B cell (primary cell): ENCODE measurements at regions not wholly inside any gene's neighbourhood (a gene's known extent, or its start where the extent isn't known, plus 50 kb on each side); places are given as distances from the start of the nearest gene placed in this dataset.

Experiments used
- ATAC-seq: fragments of 200-7000 bp; cut with Tn5 transposase; one replicate; pipeline ENCODE4 v1.10.0; 2021; ENCODE audit warnings: low read depth, mild to moderate bottlenecking, moderate number of reproducible peaks, moderate library complexity
- CTCF ChIA-PET: fragments of 350-600 bp; sonication (Branson Sonifier 250); formaldehyde crosslinking; loops from one replicate; lab custom pipeline; 2021; ENCODE audit warnings: antibody characterized with exemption, inconsistent platforms; lab: Charles Lee
- POLR2A ChIA-PET: fragments of 350-600 bp; sonication (Branson Sonifier 250); formaldehyde crosslinking; loops from one replicate; lab custom pipeline; 2021; ENCODE audit warnings: antibody characterized with exemption; lab: Charles Lee
- DNase-seq: peaks from one replicate; pipeline ENCODE4 v3.0.0; 2013
- H2AFZ ChIP-seq: 2 replicates; pipeline ENCODE4 v1.6.1; 2012; ENCODE audit warnings: mild to moderate bottlenecking, low read depth, low read length; ENCODE audit not compliant: insufficient read depth, poor library complexity, severe bottlenecking
- H3K27ac ChIP-seq, 2 donors: 1 replicate in 1 of 2; 2 replicates in 1 of 2; pipeline ENCODE4 v1.5.1; 2012 to 2013; ENCODE audit warnings: low read length in 2 of 2, mild to moderate bottlenecking in 2 of 2, moderate library complexity in 1 of 2
- H3K27me3 ChIP-seq, 4 experiments: fragments of 200-600 bp in 1 of 4; sonication (generic) in 1 of 4; replicated peaks in 1 of 4; 1 replicate in 2 of 4; 2 replicates in 2 of 4; pipeline versions ENCODE4 v1.6.1 to v1.7.0; 2013 to 2016; ENCODE audit warnings: low read length in 3 of 4, mild to moderate bottlenecking in 2 of 4, mixed read lengths in 1 of 4, moderate library complexity in 1 of 4; ENCODE audit not compliant: insufficient read depth in 4 of 4, control insufficient read depth in 3 of 4; ENCODE audit errors: control extremely low read depth in 1 of 4
- H3K36me3 ChIP-seq, 2 experiments: replicated peaks in 1 of 2; 1 replicate in 1 of 2; 2 replicates in 1 of 2; pipeline versions ENCODE4 v1.6.1 to v1.7.1; 2013; ENCODE audit warnings: low read length in 1 of 2; ENCODE audit not compliant: insufficient read depth in 2 of 2, control insufficient read depth in 1 of 2; ENCODE audit errors: control extremely low read depth in 1 of 2, extremely low read depth in 1 of 2
- H3K4me1 ChIP-seq, 2 donors: fragments of 200-600 bp in 1 of 2; sonication (generic) in 1 of 2; 1 replicate in 1 of 2; 2 replicates in 1 of 2; pipeline versions ENCODE4 v1.5.1 to v1.6.1; 2013 to 2017; ENCODE audit warnings: low read length in 2 of 2; ENCODE audit not compliant: control insufficient read depth in 2 of 2, insufficient read depth in 2 of 2
- H3K4me2 ChIP-seq: replicated peaks from 2 replicates; pipeline ENCODE3; 2012; ENCODE audit warnings: mild to moderate bottlenecking, low read depth, low read length; ENCODE audit not compliant: poor library complexity, severe bottlenecking
- H3K4me3 ChIP-seq, 5 experiments: fragments of 200-600 bp in 1 of 5; sonication (generic) in 1 of 5; 1 replicate in 3 of 5; 2 replicates in 2 of 5; pipeline versions ENCODE4 v1.5.1 to v1.7.0; 2011 to 2016; ENCODE audit warnings: low read length in 4 of 5, mild to moderate bottlenecking in 4 of 5, low read depth in 2 of 5, control low read depth in 1 of 5, moderate library complexity in 1 of 5; ENCODE audit not compliant: insufficient read depth in 1 of 5; ENCODE audit errors: control extremely low read depth in 1 of 5, extremely low read depth in 1 of 5
- H3K79me2 ChIP-seq: fragments of 200-600 bp; sonication (generic); one replicate; pipeline ENCODE4 v1.6.0; 2016; ENCODE audit warnings: low read length; ENCODE audit not compliant: control insufficient read depth, insufficient read depth
- H3K9ac ChIP-seq: fragments of 200-600 bp; sonication (generic); 2 replicates; pipeline ENCODE4 v1.6.1; 2017; ENCODE audit warnings: mild to moderate bottlenecking, low read length, moderate library complexity
- H3K9me3 ChIP-seq, 3 donors: one replicate each; pipeline versions ENCODE4 v1.6.1 to v1.7.1; 2013; ENCODE audit warnings: low read length in 2 of 3; ENCODE audit not compliant: control insufficient read depth in 2 of 3, insufficient read depth in 1 of 3; ENCODE audit errors: control extremely low read depth in 1 of 3
- H4K20me1 ChIP-seq: 2 replicates; pipeline ENCODE4 v1.6.0; 2012; ENCODE audit warnings: mild to moderate bottlenecking, low read length; ENCODE audit not compliant: insufficient read depth, control insufficient read depth, poor library complexity, severe bottlenecking
- H3K27ac Mint-ChIP-seq: one replicate; pipeline ENCODE4 v1.8.0; 2021; ENCODE audit warnings: mixed read lengths
- H3K27me3 Mint-ChIP-seq: one replicate; pipeline ENCODE4 v1.8.0; 2021; ENCODE audit warnings: mixed read lengths
- H3K4me1 Mint-ChIP-seq: one replicate; pipeline ENCODE4 v1.8.0; 2021; ENCODE audit warnings: mixed read lengths
- H3K4me3 Mint-ChIP-seq: one replicate; pipeline ENCODE4 v1.8.0; 2021; ENCODE audit warnings: mixed read lengths
- H3K9me3 Mint-ChIP-seq: one replicate; pipeline ENCODE4 v1.8.0; 2022; ENCODE audit warnings: mixed read lengths; ENCODE audit not compliant: insufficient read depth
- EZH2 ChIP-seq: IDR thresholded peaks from 2 replicates; pipeline ENCODE4 v1.6.1; 2012; ENCODE audit warnings: borderline replicate concordance, low read depth, mild to moderate bottlenecking, moderate library complexity, low read length; ENCODE audit not compliant: insufficient read depth, poor library complexity, severe bottlenecking
- WGBS: methylation state at CpG from one replicate; pipeline ENCODE4 v1.1.5; 2013; ENCODE audit warnings: missing lambda C conversion rate; ENCODE audit not compliant: insufficient coverage; 5-methylcytosine and 5-hydroxymethylcytosine counted together
- intact Hi-C: fragments of 100-400 bp; cut with micrococcal nuclease; formaldehyde crosslinking; loops from one replicate; pipeline ENCODE4 v1.10.0; 2022
- TF ChIP-seq, protein P1 (sequence below): fragments of 200-600 bp; IDR thresholded peaks from one replicate; pipeline ENCODE4 v1.8.0; 2022; ENCODE audit warnings: antibody characterized with exemption, mild to moderate bottlenecking

DNA sequence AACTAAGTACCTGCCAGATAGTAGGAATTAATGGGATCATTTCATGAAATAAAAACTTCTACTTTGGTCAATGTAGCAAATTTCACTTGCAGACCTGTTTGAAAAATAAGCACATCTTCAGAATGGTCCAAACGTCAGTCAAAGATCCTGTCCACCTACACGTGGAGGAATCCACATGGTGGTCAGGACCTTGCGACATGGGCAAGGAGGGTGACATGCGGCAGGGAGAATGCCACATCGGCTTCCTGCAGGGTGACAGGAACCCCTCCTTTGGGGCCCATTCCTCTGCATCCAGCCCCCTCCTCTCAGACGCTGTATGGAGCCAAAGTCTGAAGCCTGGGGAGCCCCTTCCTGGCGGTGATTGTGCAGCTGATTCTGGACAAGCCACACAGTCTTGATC lies 95.5 kb upstream of the MGMT start:
- Histone ChIP-seq H3K9me3 (peaks cover 0 to 2% (median 0%) of the 10 kb centered on the region in 3 donors), H3K36me3 (no peaks in the 10 kb centered on the region), H3K9ac (no peak overlapping the region), H2AFZ (no peak overlapping the region), H3K27ac (no peak overlapping the region), H3K4me1 (no peaks in the 10 kb centered on the region), H4K20me1 (no peaks in the 10 kb centered on the region), H3K79me2 (no peaks in the 10 kb centered on the region), H3K4me3 (no peak overlapping the region), H3K27me3 (peaks cover 0 to 9% (median 1%) of the 10 kb centered on the region in 4 experiments), H3K4me2 (no peak overlapping the region)
- Mint-ChIP-seq H3K27ac (no peak overlapping the region), H3K4me1 (peaks cover 1% of the 10 kb centered on the region), H3K4me3 (no peak overlapping the region), H3K9me3 (no peaks in the 10 kb centered on the region), H3K27me3 (peaks cover 32% of the 10 kb centered on the region)
- intact Hi-C loops = no loop called here
- no peak for DNase-seq
- 12% methylated on average over 7 of the region's 7 CpGs for WGBS
- POLR2A ChIA-PET = no interaction called here
- ATAC-seq = no peak
- TF ChIP-seq EZH2 = no peak
- TF ChIP-seq, protein P1, sequence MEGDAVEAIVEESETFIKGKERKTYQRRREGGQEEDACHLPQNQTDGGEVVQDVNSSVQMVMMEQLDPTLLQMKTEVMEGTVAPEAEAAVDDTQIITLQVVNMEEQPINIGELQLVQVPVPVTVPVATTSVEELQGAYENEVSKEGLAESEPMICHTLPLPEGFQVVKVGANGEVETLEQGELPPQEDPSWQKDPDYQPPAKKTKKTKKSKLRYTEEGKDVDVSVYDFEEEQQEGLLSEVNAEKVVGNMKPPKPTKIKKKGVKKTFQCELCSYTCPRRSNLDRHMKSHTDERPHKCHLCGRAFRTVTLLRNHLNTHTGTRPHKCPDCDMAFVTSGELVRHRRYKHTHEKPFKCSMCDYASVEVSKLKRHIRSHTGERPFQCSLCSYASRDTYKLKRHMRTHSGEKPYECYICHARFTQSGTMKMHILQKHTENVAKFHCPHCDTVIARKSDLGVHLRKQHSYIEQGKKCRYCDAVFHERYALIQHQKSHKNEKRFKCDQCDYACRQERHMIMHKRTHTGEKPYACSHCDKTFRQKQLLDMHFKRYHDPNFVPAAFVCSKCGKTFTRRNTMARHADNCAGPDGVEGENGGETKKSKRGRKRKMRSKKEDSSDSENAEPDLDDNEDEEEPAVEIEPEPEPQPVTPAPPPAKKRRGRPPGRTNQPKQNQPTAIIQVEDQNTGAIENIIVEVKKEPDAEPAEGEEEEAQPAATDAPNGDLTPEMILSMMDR = no peak
- CTCF ChIA-PET = no interaction called here

GRCh38 chr10:129372172-129372571 lies 94.9 kb upstream of the MGMT start:
- Histone ChIP-seq H3K9ac (no peak overlapping the region), H4K20me1 (no peaks in the 10 kb centered on the region), H2AFZ (no peak overlapping the region), H3K79me2 (no peaks in the 10 kb centered on the region), H3K27ac (no peak overlapping the region), H3K36me3 (no peaks in the 10 kb centered on the region), H3K4me3 (no peak overlapping the region), H3K27me3 (peaks cover 0 to 9% (median 1%) of the 10 kb centered on the region in 4 experiments), H3K9me3 (peaks cover 0 to 2% (median 0%) of the 10 kb centered on the region in 3 donors), H3K4me2 (no peak overlapping the region), H3K4me1 (no peaks in the 10 kb centered on the region)
- ATAC-seq = no peak
- Mint-ChIP-seq H3K27me3 (peaks cover 32% of the 10 kb centered on the region), H3K27ac (no peak overlapping the region), H3K4me1 (peaks cover 1% of the 10 kb centered on the region), H3K9me3 (no peaks in the 10 kb centered on the region), H3K4me3 (no peak overlapping the region)
- 0% methylated on average over 5 of the region's 9 CpGs for WGBS
- CTCF ChIA-PET = no interaction called here
- TF ChIP-seq EZH2 = no peak
- TF ChIP-seq, protein P1 = no peak
- DNase-seq = no peak
- POLR2A ChIA-PET = interaction anchor here (0.7 kb wide), 1 partner anchor 331 kb away, joined by 3 read pairs; no protein-coding TSS in a partner anchor
- intact Hi-C loops = no loop called here
